ENCODE measurements at regions not wholly inside any gene's neighbourhood (a gene's known extent, or its start where the extent isn't known, plus 50 kb on each side); places are given as distances from the start of the nearest gene placed in this dataset.

DNA sequence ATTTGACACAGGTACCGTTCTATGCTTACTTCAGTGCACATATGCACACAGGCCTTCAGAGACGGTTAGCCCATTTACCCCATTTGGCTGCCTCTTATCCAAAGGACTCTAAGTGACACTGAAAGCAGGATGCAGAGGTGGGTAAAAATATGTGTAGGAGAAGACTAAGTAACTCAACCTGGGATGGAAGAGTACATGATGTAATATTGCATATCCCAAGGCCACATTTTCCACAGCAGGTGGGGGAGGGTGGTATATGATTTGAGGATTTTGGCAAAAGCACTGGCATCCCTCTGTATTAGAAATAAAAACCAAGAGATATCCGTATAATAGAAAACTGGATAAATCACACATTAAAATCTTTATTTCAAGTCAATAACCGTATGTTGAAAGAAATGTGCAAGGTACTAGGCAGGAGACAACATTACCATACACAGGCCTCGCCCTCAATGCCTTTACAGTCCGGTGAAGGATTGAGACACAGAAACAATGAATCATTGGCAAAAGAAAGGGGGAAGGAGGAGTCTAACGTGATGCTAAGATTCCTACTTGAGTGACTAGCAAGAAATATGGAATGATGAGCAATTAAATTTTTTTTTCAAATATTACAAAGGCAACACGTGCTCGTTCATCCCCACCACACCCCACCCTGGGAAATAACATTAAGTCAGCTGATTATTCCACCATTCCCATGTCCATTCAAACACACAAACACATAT, 161.0 kb upstream of the RASGEF1B start:
- DNase-seq (ENCODE audit: low read depth), result peak; percentile 88

DNA sequence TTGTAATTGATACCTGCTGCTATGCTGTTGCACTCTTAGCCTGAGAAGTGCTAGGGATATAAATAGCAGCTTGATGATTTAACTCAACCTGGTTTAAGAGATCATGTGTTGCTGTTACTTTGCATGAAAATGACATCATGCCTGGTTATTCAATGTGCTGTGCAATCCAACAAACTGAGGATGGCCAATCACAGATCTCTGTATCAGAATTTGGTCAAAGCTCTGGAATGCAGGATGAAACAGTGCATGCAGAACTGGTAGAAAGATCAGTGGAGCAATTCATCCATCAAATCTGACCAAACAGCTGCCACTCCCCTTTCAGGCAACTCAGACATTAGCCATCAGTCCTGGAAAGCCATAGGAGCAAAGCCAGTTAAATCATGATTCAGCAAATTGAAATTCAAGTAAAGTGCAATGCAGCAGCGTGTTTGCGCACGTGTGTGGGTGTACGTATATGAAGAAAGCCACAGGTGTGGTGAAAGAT, 160.3 kb upstream of the RASGEF1B start:
- peak; percentile 100 for DNase-seq (ENCODE audit: low read depth)

DNA sequence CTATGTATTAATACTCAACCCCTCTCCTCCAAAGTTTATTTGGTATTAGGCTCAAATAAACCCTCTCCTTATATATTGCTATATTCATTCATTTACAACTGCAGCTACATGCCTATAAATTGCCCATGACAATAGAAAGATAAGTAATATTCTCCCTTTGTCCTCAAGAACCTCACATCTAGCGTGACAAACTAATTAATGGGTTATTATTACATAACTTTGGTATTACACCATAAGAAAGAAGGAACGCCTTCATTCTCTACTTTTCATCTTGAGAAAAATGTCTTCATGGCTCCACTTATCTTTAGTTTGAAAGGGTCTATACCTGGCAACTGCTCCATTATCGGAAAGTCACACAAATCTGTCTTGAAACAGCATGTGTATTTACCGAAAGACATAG, 157.7 kb upstream of the RASGEF1B start:
- DNase-seq (ENCODE audit: low read depth), result no peak

DNA sequence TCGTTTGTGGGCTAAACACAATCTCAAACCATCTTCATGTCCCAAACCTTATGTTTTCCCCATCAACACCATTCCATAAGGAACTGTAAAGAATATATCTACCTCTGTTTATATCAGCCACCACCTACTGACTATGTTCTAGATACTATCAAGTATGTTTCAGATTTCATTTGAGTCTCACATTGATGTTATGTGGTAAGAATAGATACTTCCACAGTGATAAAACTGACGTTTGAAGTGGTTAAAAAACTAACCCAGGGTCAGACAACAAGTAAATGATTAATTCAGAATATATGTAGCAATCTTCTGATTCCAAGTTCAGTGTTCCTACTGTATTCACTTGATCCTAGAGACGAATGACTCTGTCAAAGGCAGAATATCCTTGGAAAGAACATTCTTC, 156.8 kb upstream of the RASGEF1B start:
- DNase-seq (ENCODE audit: low read depth), result peak; percentile 85

DNA sequence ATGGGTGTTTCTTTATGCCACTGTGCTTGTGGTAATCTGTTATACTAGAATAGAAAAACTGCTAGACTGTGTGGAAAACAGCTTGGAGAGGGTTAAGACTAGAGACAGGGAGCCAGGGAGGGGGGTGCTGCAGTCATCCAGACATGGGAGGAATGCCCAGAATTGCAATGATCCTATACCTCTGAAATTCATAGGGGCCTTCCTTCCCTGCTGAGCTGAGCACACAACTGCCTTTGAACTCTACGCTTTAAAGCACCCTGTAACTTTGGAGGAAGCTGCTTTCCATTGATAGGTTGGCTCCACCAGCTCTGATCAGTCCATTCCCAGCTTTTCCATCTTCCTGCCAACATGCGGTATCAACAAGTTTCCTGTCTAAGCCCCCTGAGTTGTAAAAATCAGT, 155.9 kb upstream of the RASGEF1B start:
- DNase-seq (ENCODE audit: low read depth), result peak; percentile 43

DNA sequence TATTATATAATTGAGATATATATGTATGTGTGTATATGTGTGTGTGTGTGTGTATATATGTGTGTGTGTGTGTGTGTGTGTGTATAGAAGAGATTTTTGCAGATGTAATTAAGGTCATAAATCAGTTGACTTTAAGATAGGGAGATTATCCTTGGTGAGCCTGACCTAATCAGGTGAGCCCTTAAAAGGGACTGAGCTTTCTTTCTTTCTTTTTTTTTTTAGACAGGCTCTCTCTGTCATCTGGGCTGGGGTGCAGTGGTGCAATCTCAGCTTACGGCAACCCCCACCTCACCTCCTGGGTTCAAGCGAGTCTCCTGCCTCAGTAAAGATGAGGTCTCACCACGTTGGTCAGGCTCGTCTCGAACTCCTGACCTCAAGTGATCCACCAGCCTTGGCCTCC, 155.1 kb upstream of the RASGEF1B start:
- DNase-seq (ENCODE audit: low read depth), result no peak

DNA sequence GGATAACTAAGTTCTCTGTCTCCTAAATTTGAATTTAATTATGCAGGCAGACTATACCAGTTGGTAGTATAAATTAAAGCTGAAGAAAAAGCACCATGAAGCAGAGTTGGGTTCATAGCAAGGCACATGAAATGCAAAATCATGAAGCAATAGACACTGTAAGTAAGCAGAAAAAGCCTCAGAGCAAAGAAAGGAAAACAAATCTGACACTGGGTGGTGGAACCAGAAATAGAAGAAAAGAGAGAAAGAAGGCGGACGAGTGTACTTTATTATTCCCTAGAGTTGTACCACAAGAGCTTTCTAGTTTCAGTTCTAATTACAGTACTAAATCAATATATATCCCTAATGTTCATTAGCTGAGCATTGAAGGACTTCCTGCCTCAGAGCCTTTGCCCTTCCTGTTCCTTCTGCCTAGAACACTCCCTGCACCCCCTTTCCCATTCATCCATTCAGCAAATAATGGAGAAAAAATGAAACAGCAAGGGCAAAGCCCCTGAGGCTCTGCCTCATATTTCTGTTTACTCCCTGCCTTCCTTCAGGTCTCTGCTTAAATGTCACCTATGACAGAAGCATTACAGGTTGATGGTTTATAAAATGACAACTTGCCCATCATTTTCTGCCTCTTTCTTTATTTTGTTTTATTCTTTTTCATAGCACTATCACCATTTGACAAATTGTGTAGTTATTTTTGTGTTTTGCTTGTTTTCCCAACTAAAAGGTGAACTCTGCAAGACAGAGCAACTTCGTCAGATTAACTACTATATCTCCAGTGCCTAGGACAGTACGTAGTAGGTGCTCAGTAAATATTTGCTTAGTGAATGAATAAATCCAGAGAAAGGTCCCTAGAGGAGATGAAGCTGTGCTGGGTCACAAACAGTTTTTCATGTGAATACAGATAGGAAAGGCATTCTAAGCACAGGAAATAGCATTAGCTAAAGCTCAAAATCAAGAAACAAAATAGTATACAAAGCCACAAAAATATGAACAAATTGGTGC, 154.0 kb upstream of the RASGEF1B start:
- DNase-seq (ENCODE audit: low read depth), result no peak

DNA sequence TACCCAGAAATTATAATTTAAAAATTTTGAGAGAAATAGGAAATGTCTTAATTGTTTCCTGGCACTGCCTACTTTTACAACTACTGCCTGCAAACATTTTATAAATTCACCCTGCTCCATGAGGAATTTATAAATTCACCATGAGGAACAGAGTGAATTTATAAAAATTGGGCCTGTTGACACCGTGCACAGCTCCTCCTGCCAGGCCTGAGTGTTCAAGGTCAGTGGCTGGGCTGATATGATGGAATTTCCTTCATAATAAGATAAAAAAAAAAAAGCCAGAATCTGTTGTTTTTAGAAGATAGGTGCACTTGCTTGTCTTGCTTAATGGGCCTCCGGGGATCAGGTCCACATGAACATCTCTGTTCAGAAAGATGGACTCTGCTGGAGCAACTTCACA, 151.7 kb upstream of the RASGEF1B start:
- DNase-seq (ENCODE audit: low read depth), result no peak

DNA sequence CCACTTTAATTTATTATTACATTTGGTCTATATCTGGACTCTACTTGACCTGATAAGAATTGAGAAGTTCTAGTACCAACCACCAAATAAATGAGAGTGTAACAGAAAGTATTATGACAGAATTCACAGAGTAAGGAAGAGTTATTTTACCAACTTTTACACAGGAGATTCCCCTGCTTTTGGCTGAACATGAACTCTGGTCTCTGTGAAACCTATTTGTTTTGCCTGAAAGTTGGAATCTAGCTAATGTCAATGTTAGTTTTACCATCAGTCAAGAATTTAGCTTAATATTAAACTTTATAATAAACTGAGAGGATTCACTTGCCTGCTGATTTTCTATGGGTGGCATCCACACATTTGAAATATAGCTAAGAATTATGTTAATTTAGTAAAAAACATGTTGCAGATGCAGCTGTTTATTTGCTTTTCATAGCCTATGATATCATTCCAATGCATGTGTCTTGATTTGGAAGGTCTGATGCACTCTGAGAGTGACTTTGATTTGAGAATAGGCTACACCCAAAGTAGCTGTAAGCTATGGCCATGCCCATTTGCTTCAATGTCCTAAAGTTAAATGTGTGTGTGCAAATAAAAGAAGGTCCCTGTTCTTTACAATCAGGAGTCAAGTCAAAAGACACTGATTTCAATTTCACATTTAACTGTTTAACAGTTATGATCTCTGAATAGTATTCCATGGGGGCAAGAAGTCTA, 150.9 kb upstream of the RASGEF1B start:
- no peak for DNase-seq (ENCODE audit: low read depth)

DNA sequence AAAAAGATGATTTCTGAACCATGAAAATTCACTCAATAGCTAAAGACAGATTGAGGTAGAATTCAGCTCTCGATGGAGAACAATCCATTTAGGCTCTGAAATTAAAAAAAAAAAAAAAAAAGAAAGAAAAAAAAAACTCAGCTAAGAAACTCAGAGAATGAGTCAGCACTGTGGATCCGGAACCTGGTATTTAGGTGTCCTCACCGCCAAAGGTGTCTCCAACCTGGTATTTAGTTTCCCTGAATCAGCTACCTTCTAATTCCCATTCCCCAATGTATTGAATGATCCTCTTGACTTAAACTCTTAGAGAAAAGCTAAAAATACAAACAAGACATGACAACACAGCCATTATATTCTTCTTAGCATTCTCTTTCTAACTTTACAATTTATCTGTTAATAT, 150.3 kb upstream of the RASGEF1B start:
- no peak for DNase-seq (ENCODE audit: low read depth)

DNA sequence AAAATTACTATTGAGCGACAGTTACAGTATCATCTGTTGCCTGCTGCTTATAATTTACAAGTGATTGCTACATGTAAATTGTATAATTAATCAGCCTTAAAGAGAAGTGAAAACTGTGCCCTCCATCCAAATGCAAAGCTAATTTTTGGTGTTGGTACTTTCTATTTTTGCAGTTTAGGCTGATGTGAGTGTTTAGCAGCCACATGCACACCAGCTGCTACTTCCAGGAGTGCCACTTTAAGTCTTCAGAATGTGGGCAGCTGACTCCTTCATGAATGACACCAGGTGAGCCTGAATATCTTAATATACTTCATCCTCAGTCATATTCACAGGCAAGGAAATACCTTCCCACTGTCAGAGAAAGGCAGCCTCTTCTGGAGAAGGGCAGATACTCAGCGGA, 149.8 kb upstream of the RASGEF1B start:
- no peak for DNase-seq (ENCODE audit: low read depth)

DNA sequence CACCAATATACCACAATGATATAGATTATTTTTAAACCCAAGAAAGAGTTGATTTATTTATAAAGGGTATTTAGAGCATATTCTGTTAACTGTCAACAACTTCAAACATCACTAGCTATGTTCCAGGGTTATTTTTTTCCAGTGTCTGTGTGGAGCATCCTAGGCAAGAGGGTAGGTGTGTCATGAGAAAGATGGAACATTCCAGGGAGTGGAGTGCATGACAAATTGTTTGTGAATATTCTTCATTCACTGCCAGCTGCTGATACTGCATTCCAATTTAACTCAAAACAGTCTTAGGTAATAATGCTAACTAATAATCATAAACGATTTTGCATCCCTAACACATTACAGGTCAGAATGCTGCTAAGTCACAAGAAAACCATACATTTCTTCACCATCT, 148.7 kb upstream of the RASGEF1B start:
- DNase-seq (ENCODE audit: low read depth), result no peak

DNA sequence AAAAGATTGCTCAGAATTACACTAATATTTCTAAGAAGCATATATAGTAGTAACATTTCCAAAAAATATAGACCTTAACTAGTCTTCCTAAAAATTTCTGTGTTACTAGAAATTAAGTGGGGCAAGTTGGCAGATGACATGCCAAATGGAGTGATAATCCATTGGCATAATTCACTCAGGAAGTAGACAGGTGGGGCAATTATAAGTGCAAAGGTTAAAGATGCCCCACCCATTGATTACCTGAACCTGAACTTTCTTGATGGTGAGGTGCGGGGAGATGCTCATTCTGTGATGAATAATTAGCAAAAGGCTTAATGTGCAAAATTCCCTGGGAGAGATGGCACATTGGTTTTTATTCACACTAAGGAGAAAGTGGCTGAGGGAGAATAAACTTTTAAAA, 145.8 kb upstream of the RASGEF1B start:
- no peak for DNase-seq (ENCODE audit: low read depth)

DNA sequence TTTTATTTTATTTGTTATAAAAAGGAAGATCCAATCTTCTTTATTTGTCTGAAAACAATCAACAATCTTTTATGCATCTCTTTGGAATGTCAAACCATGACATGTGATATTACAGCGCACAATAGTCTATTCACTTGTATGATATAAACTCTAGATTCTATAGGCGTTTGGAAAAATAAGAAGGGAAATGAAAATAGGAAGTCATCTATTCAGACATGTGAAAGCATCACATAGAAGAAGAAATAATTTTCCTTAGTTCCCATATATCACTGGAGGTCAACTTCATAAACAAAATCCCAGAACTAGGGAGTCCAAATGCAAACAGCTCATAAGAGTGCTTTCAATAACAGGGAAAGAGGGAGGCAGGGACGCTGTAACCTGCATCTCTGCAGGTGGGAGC, 139.5 kb upstream of the RASGEF1B start:
- DNase-seq (ENCODE audit: low read depth), result no peak

DNA sequence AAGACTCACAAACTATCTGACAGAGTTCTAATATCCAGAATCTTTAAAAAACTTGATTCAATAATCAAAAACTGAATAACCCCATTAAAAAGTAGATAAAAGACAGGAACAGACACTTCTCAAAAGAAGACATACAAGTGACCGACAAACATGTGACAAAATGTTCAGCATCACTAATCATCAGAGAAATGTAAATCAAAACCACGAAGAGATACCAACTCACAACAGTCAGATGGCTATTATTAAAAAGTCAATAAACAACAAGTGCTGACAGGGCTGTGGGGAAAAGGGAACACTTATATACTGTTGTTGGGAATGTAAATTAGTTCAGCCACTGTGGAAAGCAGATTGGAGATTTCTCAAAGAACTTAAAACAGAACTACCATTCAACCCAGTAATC, 138.1 kb upstream of the RASGEF1B start:
- DNase-seq (ENCODE audit: low read depth), result no peak

DNA sequence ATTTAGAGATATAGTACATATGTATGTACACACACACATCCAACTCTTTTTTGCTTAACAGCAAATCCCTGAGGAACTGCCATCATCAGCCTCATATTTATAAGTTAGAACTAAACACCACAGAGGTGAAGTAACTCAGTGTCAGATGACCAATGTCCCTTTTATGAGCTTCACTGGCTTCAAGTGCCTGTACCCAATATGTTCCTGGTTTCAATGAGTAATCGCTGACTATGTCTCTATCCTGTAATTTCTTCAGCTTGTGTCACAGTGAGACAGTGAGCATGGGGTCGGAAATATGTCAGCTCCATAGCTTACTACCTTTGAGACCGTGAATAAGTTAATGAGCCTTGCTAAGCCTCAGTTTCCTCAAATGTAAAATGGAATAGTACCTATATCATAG, 136.2 kb upstream of the RASGEF1B start:
- DNase-seq (ENCODE audit: low read depth), result peak; percentile 80

DNA sequence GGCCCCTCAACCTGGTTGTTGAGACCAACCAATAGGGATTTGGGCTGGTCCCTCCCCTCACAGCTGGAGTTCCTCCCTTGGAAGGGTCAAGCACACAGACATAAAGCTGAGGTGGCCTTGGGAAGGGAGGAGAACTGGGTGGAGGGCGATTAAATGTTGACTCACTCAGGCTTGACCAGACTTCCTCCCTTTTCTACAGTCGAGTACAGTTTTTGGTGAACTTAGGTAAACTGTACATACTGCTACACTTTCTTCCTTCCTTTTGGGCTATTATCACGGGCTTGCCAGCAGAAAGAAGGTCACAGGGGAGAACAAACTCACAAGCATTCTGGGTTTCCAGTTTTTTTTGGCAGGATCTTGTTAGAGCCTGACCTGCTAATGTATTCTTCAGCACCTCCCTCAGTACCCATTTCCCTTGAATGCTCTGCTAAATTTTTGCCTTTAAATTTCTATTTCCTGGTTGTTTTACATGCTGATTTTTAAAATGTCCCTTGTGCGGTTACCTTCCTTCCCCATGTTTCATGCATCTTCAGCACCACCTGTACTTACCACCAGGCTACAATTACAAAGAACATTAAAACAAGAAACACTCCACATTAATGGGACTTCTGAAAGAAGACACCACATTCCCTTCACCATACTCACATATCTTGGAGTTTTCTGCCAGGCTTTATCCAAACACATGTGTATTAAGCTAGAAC, 135.2 kb upstream of the RASGEF1B start:
- DNase-seq (ENCODE audit: low read depth), result peak; percentile 53

DNA sequence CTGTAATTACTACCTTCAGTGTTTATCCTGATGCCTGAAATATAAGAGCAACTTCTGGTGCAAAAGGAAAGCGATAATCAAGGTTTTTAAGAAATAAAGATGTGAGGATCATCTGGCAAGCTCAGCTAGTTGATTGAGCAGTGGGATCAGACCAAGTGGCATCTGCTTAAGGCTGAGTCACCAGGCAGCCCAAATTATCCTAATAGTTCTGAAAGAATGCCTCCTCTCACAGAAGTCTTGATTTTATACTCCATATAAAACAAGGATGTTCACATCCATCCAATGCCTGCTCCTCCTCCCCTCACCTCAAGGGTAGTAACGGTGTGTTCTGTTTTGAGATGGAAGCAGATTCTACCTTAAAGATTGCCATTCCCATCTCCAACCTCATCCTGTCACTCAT, 134.5 kb upstream of the RASGEF1B start:
- DNase-seq (ENCODE audit: low read depth), result no peak

DNA sequence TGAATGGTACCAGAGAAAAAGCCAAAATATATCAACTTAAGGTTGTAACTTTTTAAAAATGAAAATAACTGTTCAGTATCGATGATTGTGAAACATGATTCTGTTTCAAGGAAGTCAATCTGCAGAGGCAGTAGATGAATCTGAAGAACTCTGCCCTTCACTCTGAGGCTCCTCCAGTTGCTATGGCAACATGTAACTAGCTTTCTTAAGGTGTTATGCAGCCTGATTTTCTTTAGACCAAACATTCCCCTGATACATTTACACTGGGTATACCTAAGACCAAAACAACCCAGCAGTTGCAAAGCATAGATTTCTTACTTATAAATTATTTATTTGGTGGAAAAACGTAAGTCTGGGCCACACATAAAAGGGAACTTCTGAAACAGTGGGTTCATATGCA, 133.6 kb upstream of the RASGEF1B start:
- DNase-seq (ENCODE audit: low read depth), result peak; percentile 74

DNA sequence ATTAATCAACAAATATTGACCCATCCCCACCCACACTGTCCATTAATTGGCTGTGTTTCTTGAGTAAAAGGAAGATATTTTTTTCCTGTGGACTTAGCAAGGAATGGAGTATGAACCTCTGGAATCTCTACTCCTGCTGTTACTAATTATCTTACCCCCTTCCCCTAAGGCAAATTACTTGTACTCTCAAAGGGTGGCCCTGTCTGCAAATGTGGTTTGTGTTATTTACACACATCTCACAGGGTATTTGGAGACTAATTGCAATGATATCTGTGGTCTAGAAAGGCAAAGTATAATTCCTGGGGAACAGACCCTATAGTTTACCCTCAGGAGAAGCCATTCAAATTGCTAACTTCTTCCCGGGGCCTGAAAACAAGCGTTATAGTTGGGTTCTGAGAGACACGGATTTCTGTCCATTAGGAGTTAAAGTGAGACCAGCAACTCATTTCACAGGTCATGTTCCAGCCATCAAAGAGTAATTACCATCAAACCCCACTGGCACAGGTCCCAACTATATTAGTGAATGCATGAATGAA, 133.0 kb upstream of the RASGEF1B start:
- DNase-seq (ENCODE audit: low read depth), result peak; percentile 55

DNA sequence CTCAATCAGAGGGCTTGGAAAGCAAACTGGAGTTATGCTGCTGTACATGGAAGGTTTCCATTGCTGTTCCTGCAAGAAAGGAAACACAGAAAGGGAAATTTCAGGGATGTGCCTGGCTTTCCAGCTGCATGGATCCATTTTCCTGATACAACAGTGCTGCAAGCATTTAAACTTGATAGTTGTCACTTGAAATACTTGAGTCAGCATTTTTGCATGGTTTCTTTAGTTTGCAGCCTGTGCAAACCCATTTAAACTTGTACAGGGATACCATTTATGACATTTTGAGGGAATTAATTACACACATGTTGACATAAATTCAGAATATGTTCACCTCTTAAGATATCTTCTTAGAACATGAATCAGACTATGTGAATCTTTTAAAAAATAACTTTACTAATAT, 131.1 kb upstream of the RASGEF1B start:
- no peak for DNase-seq (ENCODE audit: low read depth)

DNA sequence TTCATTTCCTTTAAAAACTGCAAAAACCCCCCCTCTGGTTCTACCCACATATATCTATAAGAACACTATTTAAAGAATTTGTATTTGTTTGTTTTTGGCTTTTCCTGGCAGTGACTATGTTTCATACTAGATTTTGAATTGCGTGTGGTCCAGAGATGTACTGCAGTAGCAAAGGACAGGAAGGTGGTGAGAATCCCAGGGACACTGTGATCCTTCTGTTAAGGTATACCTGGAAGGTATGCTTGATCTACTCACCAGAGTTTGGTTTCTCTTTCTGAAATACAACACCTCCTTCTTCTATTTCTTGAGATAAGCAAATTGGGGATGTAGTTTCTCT, 129.6 kb upstream of the RASGEF1B start:
- DNase-seq (ENCODE audit: low read depth), result no peak
